WTC11 (cell line): ENCODE measurements at regions not wholly inside any gene's neighbourhood (a gene's known extent, or its start where the extent isn't known, plus 50 kb on each side); places are given as distances from the start of the nearest gene placed in this dataset.

ENCODE experiments used
- ATAC-seq: fragments of 200-7000 bp; cut with Tn5 transposase; 2 replicates; pipeline ENCODE4 v1.10.0; 2021; ENCODE audit warnings: mild to moderate bottlenecking, moderate library complexity
- CTCF ChIA-PET: fragments of 300-600 bp; sonication (Branson Sonifier 250); formaldehyde crosslinking; loops from one replicate; lab custom pipeline; 2021; ENCODE audit warnings: antibody characterized with exemption; lab: Charles Lee
- POLR2A ChIA-PET: fragments of 350-600 bp; sonication (Branson Sonifier 250); formaldehyde crosslinking; loops from one replicate; lab custom pipeline; 2021; ENCODE audit warnings: antibody characterized with exemption; lab: Charles Lee
- DNase-seq: peaks from one replicate; pipeline ENCODE4 v3.0.0; 2021; ENCODE audit warnings: low spot score
- H3K27ac Mint-ChIP-seq: 2 replicates; pipeline ENCODE4 v1.8.0; 2021; ENCODE audit warnings: mixed read lengths
- H3K27me3 Mint-ChIP-seq: 2 replicates; pipeline ENCODE4 v1.8.0; 2021; ENCODE audit warnings: low read depth, mild to moderate bottlenecking, moderate library complexity, mixed read lengths
- H3K36me3 Mint-ChIP-seq: 2 replicates; pipeline ENCODE4 v1.8.0; 2021; ENCODE audit warnings: mixed read lengths
- H3K4me1 Mint-ChIP-seq: 2 replicates; pipeline ENCODE4 v1.8.0; 2022; ENCODE audit warnings: mixed read lengths
- H3K4me3 Mint-ChIP-seq: 2 replicates; pipeline ENCODE4 v1.8.0; 2021; ENCODE audit warnings: mild to moderate bottlenecking, moderate library complexity, mixed read lengths
- H3K9me3 Mint-ChIP-seq: 2 replicates; pipeline ENCODE4 v1.8.0; 2021; ENCODE audit warnings: mixed read lengths
- ATF1 ChIP-seq: sonication (generic); formaldehyde crosslinking; IDR thresholded peaks from 2 replicates; pipeline ENCODE4 v1.8.1; 2023; ENCODE audit warnings: mild to moderate bottlenecking, moderate library complexity, missing genetic modification reagents
- ATF3 ChIP-seq: sonication (generic); formaldehyde crosslinking; conservative IDR thresholded peaks from 2 replicates; pipeline ENCODE4 v1.8.1; 2022; ENCODE audit warnings: mild to moderate bottlenecking, missing genetic modification reagents
- CREM ChIP-seq: sonication (generic); formaldehyde crosslinking; IDR thresholded peaks from 2 replicates; pipeline ENCODE4 v1.8.1; 2022; ENCODE audit warnings: mild to moderate bottlenecking, missing genetic modification reagents, moderate library complexity
- E2F1 ChIP-seq: sonication (generic); formaldehyde crosslinking; IDR thresholded peaks from 2 replicates; pipeline ENCODE4 v1.8.0; 2022; ENCODE audit warnings: mild to moderate bottlenecking, missing genetic modification reagents
- ERG ChIP-seq: fragments of 250-450 bp; sonication (Bioruptor Pico); IDR thresholded peaks from 2 replicates; pipeline ENCODE4 v1.8.0; 2021; ENCODE audit warnings: mild to moderate bottlenecking
- FOXJ3 ChIP-seq: sonication (generic); formaldehyde crosslinking; IDR thresholded peaks from 2 replicates; pipeline ENCODE4 v1.9.0; 2021; ENCODE audit warnings: missing genetic modification reagents, mild to moderate bottlenecking, borderline replicate concordance
- GRHL2 ChIP-seq: fragments of 250-450 bp; sonication (Bioruptor Pico); IDR thresholded peaks from 2 replicates; pipeline ENCODE4 v1.8.0; 2022; ENCODE audit warnings: mild to moderate bottlenecking, moderate library complexity; ENCODE audit not compliant: insufficient replicate concordance, severe bottlenecking
- JUN ChIP-seq: sonication (generic); formaldehyde crosslinking; IDR thresholded peaks from 2 replicates; pipeline ENCODE4 v1.8.0; 2023; ENCODE audit warnings: mild to moderate bottlenecking, missing genetic modification reagents
- KAT7 ChIP-seq: sonication (generic); formaldehyde crosslinking; IDR thresholded peaks from 2 replicates; pipeline ENCODE4 v1.8.1; 2023; ENCODE audit warnings: missing genetic modification reagents, mild to moderate bottlenecking, borderline replicate concordance
- MXD4 ChIP-seq: fragments of 250-450 bp; sonication (Bioruptor Pico); IDR thresholded peaks from 2 replicates; pipeline ENCODE4 v1.8.0; 2021; ENCODE audit warnings: mild to moderate bottlenecking, moderate library complexity, borderline replicate concordance
- NR2C2 ChIP-seq: sonication (generic); formaldehyde crosslinking; IDR thresholded peaks from 2 replicates; pipeline ENCODE4 v1.8.0; 2022; ENCODE audit warnings: mild to moderate bottlenecking, missing genetic modification reagents
- NR3C1 ChIP-seq: sonication (generic); formaldehyde crosslinking; conservative IDR thresholded peaks from 2 replicates; pipeline ENCODE4 v1.8.1; 2023; ENCODE audit warnings: low read depth, mild to moderate bottlenecking, missing genetic modification reagents
- RELA ChIP-seq: sonication (generic); formaldehyde crosslinking; IDR thresholded peaks from 2 replicates; pipeline ENCODE4 v1.8.1; 2022; ENCODE audit warnings: missing genetic modification reagents, mild to moderate bottlenecking, borderline replicate concordance
- TEAD4 ChIP-seq: sonication (generic); formaldehyde crosslinking; IDR thresholded peaks from 2 replicates; pipeline ENCODE4 v1.8.0; 2022; ENCODE audit warnings: mild to moderate bottlenecking, missing genetic modification reagents
- ZNF121 ChIP-seq: sonication (generic); formaldehyde crosslinking; IDR thresholded peaks from 2 replicates; pipeline ENCODE4 v1.8.0; 2023; ENCODE audit warnings: missing genetic modification reagents
- ZNF232 ChIP-seq: sonication (generic); formaldehyde crosslinking; IDR thresholded peaks from 2 replicates; pipeline ENCODE4 v1.8.0; 2022; ENCODE audit warnings: mild to moderate bottlenecking, missing genetic modification reagents
- ZNF263 ChIP-seq: sonication (generic); formaldehyde crosslinking; IDR thresholded peaks from 2 replicates; pipeline ENCODE4 v1.8.1; 2022; ENCODE audit warnings: low read depth, mild to moderate bottlenecking, moderate library complexity, missing genetic modification reagents
- ZNF416 ChIP-seq: fragments of 250-450 bp; sonication (Bioruptor Pico); IDR thresholded peaks from 2 replicates; pipeline ENCODE4 v1.9.0; 2021; ENCODE audit warnings: mild to moderate bottlenecking, inconsistent platforms
- TF ChIP-seq, protein P1 (sequence below): fragments of 250-450 bp; sonication (Bioruptor Pico); IDR thresholded peaks from 2 replicates; pipeline ENCODE4 v2.1.2; 2022; ENCODE audit warnings: mild to moderate bottlenecking, moderate library complexity
- TF ChIP-seq, protein P2 (sequence below): sonication (generic); formaldehyde crosslinking; IDR thresholded peaks from 2 replicates; pipeline ENCODE4 v1.8.1; 2023; ENCODE audit warnings: mild to moderate bottlenecking, missing genetic modification reagents, moderate library complexity

DNA sequence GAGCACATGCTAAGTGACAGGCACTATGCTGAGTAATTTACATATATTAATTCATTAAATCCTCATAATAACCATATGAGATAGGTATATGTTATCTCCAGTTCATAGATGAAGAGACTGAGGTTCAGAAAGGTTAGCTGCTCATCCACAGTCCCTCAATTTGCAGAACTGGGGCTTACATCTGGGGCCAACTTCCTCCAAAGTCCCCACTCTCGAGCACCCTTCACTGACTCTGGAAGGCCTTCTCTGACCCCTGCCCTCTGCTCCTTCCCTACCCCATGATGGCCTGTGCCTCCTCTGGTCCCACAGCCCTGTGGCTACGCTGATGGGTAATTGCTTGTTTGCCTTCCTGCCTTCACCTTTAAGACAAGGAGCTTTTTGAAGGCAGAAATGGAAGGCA lies 71.6 kb downstream of the C5orf15 start (continued):
- TF ChIP-seq, protein P1, sequence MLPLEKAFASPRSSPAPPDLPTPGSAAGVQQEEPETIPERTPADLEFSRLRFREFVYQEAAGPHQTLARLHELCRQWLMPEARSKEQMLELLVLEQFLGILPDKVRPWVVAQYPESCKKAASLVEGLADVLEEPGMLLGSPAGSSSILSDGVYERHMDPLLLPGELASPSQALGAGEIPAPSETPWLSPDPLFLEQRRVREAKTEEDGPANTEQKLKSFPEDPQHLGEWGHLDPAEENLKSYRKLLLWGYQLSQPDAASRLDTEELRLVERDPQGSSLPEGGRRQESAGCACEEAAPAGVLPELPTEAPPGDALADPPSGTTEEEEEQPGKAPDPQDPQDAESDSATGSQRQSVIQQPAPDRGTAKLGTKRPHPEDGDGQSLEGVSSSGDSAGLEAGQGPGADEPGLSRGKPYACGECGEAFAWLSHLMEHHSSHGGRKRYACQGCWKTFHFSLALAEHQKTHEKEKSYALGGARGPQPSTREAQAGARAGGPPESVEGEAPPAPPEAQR (CRISPR knock-in tag), result no peak
- TF ChIP-seq, protein P2, sequence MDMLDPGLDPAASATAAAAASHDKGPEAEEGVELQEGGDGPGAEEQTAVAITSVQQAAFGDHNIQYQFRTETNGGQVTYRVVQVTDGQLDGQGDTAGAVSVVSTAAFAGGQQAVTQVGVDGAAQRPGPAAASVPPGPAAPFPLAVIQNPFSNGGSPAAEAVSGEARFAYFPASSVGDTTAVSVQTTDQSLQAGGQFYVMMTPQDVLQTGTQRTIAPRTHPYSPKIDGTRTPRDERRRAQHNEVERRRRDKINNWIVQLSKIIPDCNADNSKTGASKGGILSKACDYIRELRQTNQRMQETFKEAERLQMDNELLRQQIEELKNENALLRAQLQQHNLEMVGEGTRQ (CRISPR knock-in tag), result no peak
- no peak for TF ChIP-seq ATF3 (CRISPR knock-in tag)
- TF ChIP-seq ZNF263 (CRISPR knock-in tag), result no peak
- no peak for TF ChIP-seq ZNF416 (CRISPR knock-in tag)
- no peak for TF ChIP-seq NR3C1 (CRISPR knock-in tag)
- TF ChIP-seq JUN (CRISPR knock-in tag), result no peak
- TF ChIP-seq MXD4 (CRISPR knock-in tag), result no peak
- TF ChIP-seq RELA, result no peak
- no peak for TF ChIP-seq ZNF232 (CRISPR knock-in tag)
- TF ChIP-seq GRHL2 (CRISPR knock-in tag), result no peak

GRCh38 chr5:133895979-133896845 lies 72.2 kb downstream of the C5orf15 start:
- Mint-ChIP-seq H3K36me3 (no peaks in the 10 kb centered on the region), H3K27ac (no peak overlapping the region), H3K27me3 (no peaks in the 10 kb centered on the region), H3K4me1 (no peaks in the 10 kb centered on the region), H3K9me3 (no peaks in the 10 kb centered on the region), H3K4me3 (no peak overlapping the region)
- no peak for ATAC-seq
- no peak for DNase-seq
- ChIA-PET CTCF (interaction anchor here (1.0 kb wide), 1 partner anchor 48 kb away, joined by 3 read pairs; no protein-coding TSS in a partner anchor), POLR2A (no interaction called here)
- TF ChIP-seq ATF1 (CRISPR knock-in tag), result no peak
- no peak for TF ChIP-seq TEAD4
- no peak for TF ChIP-seq RELA
- no peak for TF ChIP-seq CREM (CRISPR knock-in tag)
- no peak for TF ChIP-seq E2F1 (CRISPR knock-in tag)
- TF ChIP-seq FOXJ3 (CRISPR knock-in tag), result no peak
- no peak for TF ChIP-seq NR2C2
- TF ChIP-seq ERG (CRISPR knock-in tag), result no peak
- TF ChIP-seq KAT7 (CRISPR knock-in tag), result no peak
- TF ChIP-seq ZNF121 (CRISPR knock-in tag), result no peak
